Endothelial cell of umbilical vein (primary cell): ENCODE measurements at regions not wholly inside any gene's neighbourhood (a gene's known extent, or its start where the extent isn't known, plus 50 kb on each side); places are given as distances from the start of the nearest gene placed in this dataset.

ENCODE experiments used
- BruUV-seq: library from RNA; stranded (reverse); fragments of 400-500 nt; replicated peaks from 2 replicates; lab custom pipeline; 2021; lab: Mats Ljungman, UMichigan
- CTCF ChIA-PET: fragments of 300-600, 350-600 bp; sonication (Branson Sonifier 250); formaldehyde crosslinking; loops from one replicate; lab custom pipeline; 2021; ENCODE audit warnings: antibody characterized with exemption, inconsistent platforms; lab: Charles Lee
- POLR2A ChIA-PET: fragments of 300-600, 350-600 bp; sonication (Branson Sonifier 250); formaldehyde crosslinking; loops from one replicate; lab custom pipeline; 2021; ENCODE audit warnings: antibody characterized with exemption, inconsistent platforms; lab: Charles Lee
- DNase-seq: peaks from one replicate; pipeline ENCODE4 v3.0.0-alpha.2; 2011; ENCODE audit warnings: low read depth, low spot score
- FAIRE-seq: peaks from 2 replicates; lab custom pipeline; 2011; peaks lifted over from hg19 to GRCh38; lab: Jason Lieb, UNC
- H2AFZ ChIP-seq: 2 replicates; pipeline ENCODE4 v1.6.0; 2012; ENCODE audit warnings: low read depth, low read length, control low read depth, inconsistent platforms
- H3K27ac ChIP-seq: 2 replicates; pipeline ENCODE4 v1.5.1; 2011; ENCODE audit warnings: low read depth, mild to moderate bottlenecking, control low read depth, low read length, moderate library complexity; ENCODE audit not compliant: insufficient read depth
- H3K27me3 ChIP-seq, 2 experiments: 2 replicates each; pipeline versions ENCODE4 v1.6.0 to v1.6.1; 2011; ENCODE audit warnings: low read length in 2 of 2, mixed read lengths in 1 of 2; ENCODE audit not compliant: control insufficient read depth in 2 of 2, insufficient read depth in 2 of 2
- H3K36me3 ChIP-seq, 2 experiments: 2 replicates in 1 of 2; 3 replicates in 1 of 2; pipeline ENCODE4 v1.5.1; 2011; ENCODE audit warnings: low read length in 2 of 2, mild to moderate bottlenecking in 1 of 2, moderate library complexity in 1 of 2; ENCODE audit not compliant: control insufficient read depth in 2 of 2, insufficient read depth in 2 of 2; ENCODE audit errors: extremely low read depth in 1 of 2
- H3K4me1 ChIP-seq: 3 replicates; pipeline ENCODE4 v1.5.1; 2011; ENCODE audit warnings: mild to moderate bottlenecking, low read length; ENCODE audit not compliant: control insufficient read depth, insufficient read depth; ENCODE audit errors: extremely low read depth
- H3K4me2 ChIP-seq: 2 replicates; pipeline ENCODE4 v1.6.1; 2011; ENCODE audit warnings: low read length, control low read depth, mixed read lengths; ENCODE audit not compliant: insufficient read depth
- H3K4me3 ChIP-seq, 3 experiments: fragments of 200-600 bp in 1 of 3; sonication (generic), shearing (Covaris generic) in 1 of 3; replicated peaks in 1 of 3; 2 replicates each; pipeline ENCODE4 v1.5.1; 2011 to 2016; ENCODE audit warnings: control low read depth in 3 of 3, low read length in 3 of 3, mild to moderate bottlenecking in 2 of 3, inconsistent platforms in 1 of 3, low read depth in 1 of 3, moderate library complexity in 1 of 3; ENCODE audit not compliant: insufficient read depth in 1 of 3
- H3K79me2 ChIP-seq: 2 replicates; pipeline ENCODE4 v1.6.0; 2012; ENCODE audit warnings: low read length, inconsistent platforms; ENCODE audit not compliant: control insufficient read depth, insufficient read depth
- H3K9ac ChIP-seq: replicated peaks from 2 replicates; pipeline ENCODE3; 2011; ENCODE audit warnings: low read length, control low read depth; ENCODE audit not compliant: insufficient read depth; ENCODE audit errors: extremely low read depth
- H3K9me1 ChIP-seq: replicated peaks from 3 replicates; pipeline ENCODE4 v1.6.0; 2011; ENCODE audit warnings: mild to moderate bottlenecking, low read length; ENCODE audit not compliant: control insufficient read depth, insufficient read depth; ENCODE audit errors: extremely low read depth
- H3K9me3 ChIP-seq: replicated peaks from 2 replicates; pipeline ENCODE4 v1.5.1; 2012; ENCODE audit warnings: low read length, inconsistent platforms; ENCODE audit not compliant: control insufficient read depth, insufficient read depth
- H4K20me1 ChIP-seq: replicated peaks from 2 replicates; pipeline ENCODE3; 2011; ENCODE audit warnings: mild to moderate bottlenecking, low read length; ENCODE audit not compliant: control insufficient read depth, insufficient read depth; ENCODE audit errors: extremely low read depth
- EZH2 ChIP-seq: IDR thresholded peaks from 2 replicates; pipeline ENCODE4 v1.6.1; 2012; ENCODE audit warnings: borderline replicate concordance, low read depth, mild to moderate bottlenecking, moderate library complexity, low read length, inconsistent platforms; ENCODE audit not compliant: severe bottlenecking
- FOS ChIP-seq: IDR thresholded peaks from 2 replicates; pipeline ENCODE4 v1.6.1; 2011; ENCODE audit warnings: mild to moderate bottlenecking, low read length, moderate library complexity, borderline replicate concordance; ENCODE audit not compliant: insufficient read depth
- JUN ChIP-seq: IDR thresholded peaks from 2 replicates; pipeline ENCODE4 v1.6.1; 2011; ENCODE audit warnings: borderline replicate concordance, low read depth; ENCODE audit not compliant: insufficient read length, insufficient read depth
- MAX ChIP-seq: IDR thresholded peaks from 2 replicates; pipeline ENCODE4 v1.6.1; 2011; ENCODE audit not compliant: insufficient read depth, insufficient read length
- MYC ChIP-seq: IDR thresholded peaks from one replicate; pipeline ENCODE4 v1.6.1; 2011; ENCODE audit warnings: mild to moderate bottlenecking, low read depth, low read length
- POLR2A ChIP-seq: IDR thresholded peaks from 2 replicates; pipeline ENCODE4 v1.6.1; 2012; ENCODE audit warnings: low read depth, mild to moderate bottlenecking, control low read depth, low read length
- POLR2AphosphoS5 ChIP-seq: IDR thresholded peaks from 2 replicates; pipeline ENCODE4 v1.6.1; 2012; ENCODE audit warnings: low read depth, mild to moderate bottlenecking, control low read depth, low read length, moderate library complexity; ENCODE audit not compliant: insufficient read depth
- dilution Hi-C: fragments of 300-500 bp; cut with MboI; formaldehyde crosslinking; loops from one replicate; pipeline ENCODE4 v1.15.0; 2019; ENCODE audit warnings: low sequenced_read_pairs; ENCODE audit not compliant: extremely low pct_ligation_motif_present
- intact Hi-C: fragments of 100-400 bp; cut with micrococcal nuclease; formaldehyde crosslinking; loops from one replicate; pipeline ENCODE4 v1.10.0; 2022
- TF ChIP-seq, protein P1 (sequence below), 2 donors: IDR thresholded peaks; 1 replicate in 1 of 2; 2 replicates in 1 of 2; pipeline ENCODE4 v1.5.1; 2011; ENCODE audit warnings: low read length in 2 of 2, mild to moderate bottlenecking in 2 of 2, moderate library complexity in 2 of 2, control low read depth in 1 of 2, inconsistent platforms in 1 of 2, low read depth in 1 of 2; ENCODE audit not compliant: insufficient read depth in 1 of 2; ENCODE audit errors: extremely low read depth in 1 of 2

DNA sequence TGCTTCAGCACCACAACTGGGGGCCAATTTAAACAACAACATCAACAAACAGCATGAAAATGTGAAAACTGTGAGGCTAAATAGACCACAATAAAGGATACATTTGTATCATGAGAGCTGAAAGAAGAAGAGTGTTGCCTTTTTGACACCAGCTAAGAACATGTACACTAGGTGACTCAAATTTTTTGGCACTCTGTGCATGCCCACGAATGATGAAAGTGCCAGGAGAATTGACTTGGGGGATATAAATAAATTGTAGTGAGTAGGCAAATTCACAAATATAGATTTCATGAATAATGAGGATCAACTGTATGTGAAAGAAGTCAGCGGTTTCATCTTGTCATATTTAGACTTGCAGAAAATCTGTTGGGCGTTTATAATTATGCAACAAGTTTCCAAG is 1388.0 kb upstream of the LRRTM1 start:
- H3K9me3 ChIP-seq = peaks cover 2% of the 10 kb centered on the region
- H3K27me3 ChIP-seq = no peaks in the 10 kb centered on the region
- DNase-seq (no peak), FAIRE-seq (no peak)
- no peaks in the 10 kb centered on the region for H3K4me1 ChIP-seq
- ChIA-PET CTCF (no interaction called here), POLR2A (no interaction called here)
- dilution Hi-C loops (no loop called here), intact Hi-C loops (no loop called here)
- H3K9me1 ChIP-seq = no peaks in the 10 kb centered on the region
- H3K27ac ChIP-seq = no peak overlapping the region
- H2AFZ ChIP-seq = no peak overlapping the region
- no TSS peak for BruUV-seq
- no peak overlapping the region for H3K9ac ChIP-seq
- H3K79me2 ChIP-seq = no peaks in the 10 kb centered on the region
- H4K20me1 ChIP-seq = no peaks in the 10 kb centered on the region
- H3K4me3 ChIP-seq = no peak overlapping the region
- no peak overlapping the region for H3K4me2 ChIP-seq
- H3K36me3 ChIP-seq = no peaks in the 10 kb centered on the region
- TF ChIP-seq, protein P1, sequence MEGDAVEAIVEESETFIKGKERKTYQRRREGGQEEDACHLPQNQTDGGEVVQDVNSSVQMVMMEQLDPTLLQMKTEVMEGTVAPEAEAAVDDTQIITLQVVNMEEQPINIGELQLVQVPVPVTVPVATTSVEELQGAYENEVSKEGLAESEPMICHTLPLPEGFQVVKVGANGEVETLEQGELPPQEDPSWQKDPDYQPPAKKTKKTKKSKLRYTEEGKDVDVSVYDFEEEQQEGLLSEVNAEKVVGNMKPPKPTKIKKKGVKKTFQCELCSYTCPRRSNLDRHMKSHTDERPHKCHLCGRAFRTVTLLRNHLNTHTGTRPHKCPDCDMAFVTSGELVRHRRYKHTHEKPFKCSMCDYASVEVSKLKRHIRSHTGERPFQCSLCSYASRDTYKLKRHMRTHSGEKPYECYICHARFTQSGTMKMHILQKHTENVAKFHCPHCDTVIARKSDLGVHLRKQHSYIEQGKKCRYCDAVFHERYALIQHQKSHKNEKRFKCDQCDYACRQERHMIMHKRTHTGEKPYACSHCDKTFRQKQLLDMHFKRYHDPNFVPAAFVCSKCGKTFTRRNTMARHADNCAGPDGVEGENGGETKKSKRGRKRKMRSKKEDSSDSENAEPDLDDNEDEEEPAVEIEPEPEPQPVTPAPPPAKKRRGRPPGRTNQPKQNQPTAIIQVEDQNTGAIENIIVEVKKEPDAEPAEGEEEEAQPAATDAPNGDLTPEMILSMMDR (IDR thresholded peaks at IDR 0.05; ENCODE audit: extremely low read depth in 1 of 2, insufficient read depth in 1 of 2, low read depth in 1 of 2, low read length in 2 of 2) = no peak
- TF ChIP-seq FOS (no peak), MYC (no peak), EZH2 (no peak), POLR2A (no peak), POLR2AphosphoS5 (no peak), JUN (no peak), MAX (no peak)
